Ishikawa (cell line): ENCODE measurements at regions not wholly inside any gene's neighbourhood (a gene's known extent, or its start where the extent isn't known, plus 50 kb on each side); places are given as distances from the start of the nearest gene placed in this dataset.

Experiments
- CEBPB ChIP-seq: IDR thresholded peaks from 2 replicates; pipeline ENCODE4 v1.6.1; 2012
- CREB1 ChIP-seq: IDR thresholded peaks from 2 replicates; pipeline ENCODE4 v1.6.1; 2012; ENCODE audit warnings: low read depth
- EGR1 ChIP-seq: IDR thresholded peaks from 2 replicates; pipeline ENCODE4 v1.6.1; 2012
- EP300 ChIP-seq: IDR thresholded peaks from 2 replicates; pipeline ENCODE4 v1.6.1; 2012; ENCODE audit warnings: borderline replicate concordance
- FOXM1 ChIP-seq: IDR thresholded peaks from 2 replicates; pipeline ENCODE4 v1.6.1; 2012; ENCODE audit warnings: low read depth, borderline replicate concordance
- NFIC ChIP-seq: IDR thresholded peaks from 2 replicates; pipeline ENCODE4 v1.6.1; 2012
- RAD21 ChIP-seq: IDR thresholded peaks from 2 replicates; pipeline ENCODE4 v1.6.1; 2012; ENCODE audit warnings: low read depth
- TAF1 ChIP-seq: IDR thresholded peaks from 2 replicates; pipeline ENCODE4 v1.6.1; 2012; ENCODE audit warnings: low read depth, mild to moderate bottlenecking
- TCF12 ChIP-seq: IDR thresholded peaks from 2 replicates; pipeline ENCODE4 v1.6.1; 2012; ENCODE audit warnings: low read depth
- TEAD4 ChIP-seq: IDR thresholded peaks from 2 replicates; pipeline ENCODE4 v1.6.1; 2012
- YY1 ChIP-seq: IDR thresholded peaks from 2 replicates; pipeline ENCODE4 v1.6.1; 2012; ENCODE audit warnings: low read depth
- ZBTB7A ChIP-seq: IDR thresholded peaks from 2 replicates; pipeline ENCODE4 v1.6.1; 2012; ENCODE audit warnings: low read depth
- TF ChIP-seq, protein P1 (sequence below): IDR thresholded peaks from 2 replicates; pipeline ENCODE4 v1.6.1; 2012
- TF ChIP-seq, protein P2 (sequence below): IDR thresholded peaks from 2 replicates; pipeline ENCODE4 v1.6.1; 2012
- TF ChIP-seq, protein P3 (sequence below): IDR thresholded peaks from 2 replicates; pipeline ENCODE4 v1.6.1; 2012; ENCODE audit warnings: low read depth, mild to moderate bottlenecking

DNA sequence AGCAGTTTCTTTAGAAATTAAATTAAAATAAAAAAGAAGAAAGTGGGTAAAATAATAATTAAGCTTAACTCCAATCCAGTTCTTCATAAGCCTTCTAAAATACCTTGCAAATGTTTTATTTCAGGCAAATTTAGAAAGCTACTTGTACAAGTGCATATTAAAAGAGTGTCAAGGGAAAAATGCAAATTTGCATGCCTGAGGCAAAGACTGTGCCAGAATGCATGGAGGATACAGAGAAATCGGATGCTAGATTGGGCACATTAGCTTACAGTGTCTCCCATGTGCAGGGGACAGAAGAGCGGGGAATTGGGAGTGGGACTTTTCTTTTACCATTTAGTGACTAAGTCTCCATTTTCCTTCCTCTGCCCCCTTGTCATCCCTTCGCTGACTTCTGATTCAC lies 173.0 kb upstream of the NWD2 start:
- TF ChIP-seq CEBPB: no peak
- TF ChIP-seq RAD21: no peak
- TF ChIP-seq FOXM1: no peak
- no peak for TF ChIP-seq TCF12
- no peak for TF ChIP-seq EGR1
- TF ChIP-seq YY1: no peak

DNA sequence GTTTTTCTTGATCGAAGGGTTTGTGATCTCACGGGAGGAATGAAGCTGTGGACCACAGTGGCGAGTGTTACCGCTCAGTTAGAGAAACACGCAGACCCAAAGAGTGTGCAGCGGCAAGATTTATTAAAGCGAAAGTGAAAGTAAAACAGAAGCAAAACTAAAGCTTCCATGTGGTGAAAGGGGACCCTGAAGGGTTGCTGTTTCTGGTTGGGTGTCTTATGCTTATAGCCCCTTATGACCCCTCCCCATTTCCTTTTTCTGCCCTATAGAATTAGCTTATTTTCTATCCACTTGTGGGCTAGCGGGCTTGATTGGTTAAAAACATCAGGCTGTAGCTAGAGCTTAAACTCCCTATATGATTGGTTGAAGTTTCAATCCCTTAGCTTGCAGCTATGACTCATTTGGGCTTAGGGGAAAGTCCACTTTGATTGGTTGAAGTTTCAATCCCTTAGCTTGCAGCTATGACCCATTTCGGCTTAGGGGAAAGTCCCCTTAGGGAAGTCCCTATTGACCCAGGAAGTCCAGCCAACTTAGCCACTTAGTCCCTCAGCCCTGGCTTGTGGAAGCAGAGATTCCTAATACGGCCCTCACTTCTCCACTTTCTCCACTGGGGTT lies 171.2 kb upstream of the NWD2 start:
- no peak for TF ChIP-seq TCF12
- TF ChIP-seq, protein P1, sequence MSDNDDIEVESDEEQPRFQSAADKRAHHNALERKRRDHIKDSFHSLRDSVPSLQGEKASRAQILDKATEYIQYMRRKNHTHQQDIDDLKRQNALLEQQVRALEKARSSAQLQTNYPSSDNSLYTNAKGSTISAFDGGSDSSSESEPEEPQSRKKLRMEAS: no peak
- TF ChIP-seq, protein P2, sequence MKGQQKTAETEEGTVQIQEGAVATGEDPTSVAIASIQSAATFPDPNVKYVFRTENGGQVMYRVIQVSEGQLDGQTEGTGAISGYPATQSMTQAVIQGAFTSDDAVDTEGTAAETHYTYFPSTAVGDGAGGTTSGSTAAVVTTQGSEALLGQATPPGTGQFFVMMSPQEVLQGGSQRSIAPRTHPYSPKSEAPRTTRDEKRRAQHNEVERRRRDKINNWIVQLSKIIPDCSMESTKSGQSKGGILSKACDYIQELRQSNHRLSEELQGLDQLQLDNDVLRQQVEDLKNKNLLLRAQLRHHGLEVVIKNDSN: no peak
- no peak for TF ChIP-seq CEBPB
- no peak for TF ChIP-seq CREB1
- TF ChIP-seq FOXM1: no peak
- no peak for TF ChIP-seq NFIC
- no peak for TF ChIP-seq YY1
- TF ChIP-seq EGR1: no peak

DNA sequence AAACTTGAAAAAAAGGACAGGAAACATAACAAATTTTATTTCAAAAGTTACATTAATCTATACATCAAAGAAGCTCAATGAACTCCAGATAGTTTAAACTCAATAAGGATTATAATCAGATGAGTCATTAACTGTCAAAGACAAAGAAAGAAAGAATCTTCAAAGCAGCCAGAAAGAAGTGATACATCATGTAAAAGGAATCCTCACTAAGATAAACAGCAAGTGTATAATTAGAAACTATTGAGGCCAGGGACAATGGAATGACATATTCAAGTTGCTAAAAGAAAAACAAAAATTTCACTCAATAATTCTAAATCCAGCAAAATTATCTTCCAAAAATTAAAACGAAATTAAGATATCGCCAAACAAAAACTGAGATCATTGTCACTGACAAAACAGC lies 161.6 kb upstream of the NWD2 start:
- TF ChIP-seq TAF1 (no peak), ZBTB7A (no peak), RAD21 (no peak), EGR1 (no peak)
- TF ChIP-seq, protein P3, sequence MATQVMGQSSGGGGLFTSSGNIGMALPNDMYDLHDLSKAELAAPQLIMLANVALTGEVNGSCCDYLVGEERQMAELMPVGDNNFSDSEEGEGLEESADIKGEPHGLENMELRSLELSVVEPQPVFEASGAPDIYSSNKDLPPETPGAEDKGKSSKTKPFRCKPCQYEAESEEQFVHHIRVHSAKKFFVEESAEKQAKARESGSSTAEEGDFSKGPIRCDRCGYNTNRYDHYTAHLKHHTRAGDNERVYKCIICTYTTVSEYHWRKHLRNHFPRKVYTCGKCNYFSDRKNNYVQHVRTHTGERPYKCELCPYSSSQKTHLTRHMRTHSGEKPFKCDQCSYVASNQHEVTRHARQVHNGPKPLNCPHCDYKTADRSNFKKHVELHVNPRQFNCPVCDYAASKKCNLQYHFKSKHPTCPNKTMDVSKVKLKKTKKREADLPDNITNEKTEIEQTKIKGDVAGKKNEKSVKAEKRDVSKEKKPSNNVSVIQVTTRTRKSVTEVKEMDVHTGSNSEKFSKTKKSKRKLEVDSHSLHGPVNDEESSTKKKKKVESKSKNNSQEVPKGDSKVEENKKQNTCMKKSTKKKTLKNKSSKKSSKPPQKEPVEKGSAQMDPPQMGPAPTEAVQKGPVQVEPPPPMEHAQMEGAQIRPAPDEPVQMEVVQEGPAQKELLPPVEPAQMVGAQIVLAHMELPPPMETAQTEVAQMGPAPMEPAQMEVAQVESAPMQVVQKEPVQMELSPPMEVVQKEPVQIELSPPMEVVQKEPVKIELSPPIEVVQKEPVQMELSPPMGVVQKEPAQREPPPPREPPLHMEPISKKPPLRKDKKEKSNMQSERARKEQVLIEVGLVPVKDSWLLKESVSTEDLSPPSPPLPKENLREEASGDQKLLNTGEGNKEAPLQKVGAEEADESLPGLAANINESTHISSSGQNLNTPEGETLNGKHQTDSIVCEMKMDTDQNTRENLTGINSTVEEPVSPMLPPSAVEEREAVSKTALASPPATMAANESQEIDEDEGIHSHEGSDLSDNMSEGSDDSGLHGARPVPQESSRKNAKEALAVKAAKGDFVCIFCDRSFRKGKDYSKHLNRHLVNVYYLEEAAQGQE: no peak
- TF ChIP-seq, protein P2: no peak

DNA sequence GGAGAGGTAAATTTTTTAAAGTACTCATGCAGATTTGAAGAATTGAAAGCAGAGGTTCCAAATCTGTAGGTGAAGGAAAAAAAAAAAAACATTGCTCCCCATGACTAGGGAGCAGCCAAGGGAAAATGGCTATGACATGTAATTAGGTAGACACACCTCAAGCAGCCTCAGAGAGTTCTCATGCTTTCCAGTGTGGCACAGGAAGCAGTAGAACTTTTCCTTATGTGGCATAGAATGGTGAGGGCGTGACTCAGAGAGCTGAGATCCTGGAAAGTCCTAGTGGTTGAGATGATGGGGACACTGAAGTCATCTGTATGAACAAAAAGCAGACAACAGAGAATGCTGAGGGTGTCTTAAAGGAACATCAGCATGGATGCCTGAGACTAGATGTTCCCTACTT lies 148.6 kb upstream of the NWD2 start:
- TF ChIP-seq, protein P3: no peak
- TF ChIP-seq ZBTB7A (no peak), YY1 (no peak)

DNA sequence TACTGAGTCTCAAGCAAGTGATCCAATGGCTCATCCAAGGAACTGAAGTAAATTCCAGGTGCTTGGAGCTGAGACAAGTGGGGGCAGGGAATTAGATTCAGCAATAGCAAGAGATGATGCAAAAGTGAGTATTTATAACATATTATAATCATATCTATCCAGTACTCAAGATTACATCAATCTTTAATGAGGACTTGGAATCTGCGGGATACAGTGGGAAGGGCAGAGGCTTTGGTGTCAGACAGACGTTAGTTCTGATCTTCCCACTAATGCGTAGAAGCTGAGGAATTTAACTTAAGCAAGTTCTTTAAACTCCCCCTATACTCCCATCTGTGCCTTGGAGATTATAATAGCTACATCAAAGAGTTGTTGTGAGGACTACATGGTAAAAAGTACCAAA lies 143.4 kb upstream of the NWD2 start:
- TF ChIP-seq CREB1 (no peak), TAF1 (no peak), NFIC (no peak)
- TF ChIP-seq, protein P1: no peak

DNA sequence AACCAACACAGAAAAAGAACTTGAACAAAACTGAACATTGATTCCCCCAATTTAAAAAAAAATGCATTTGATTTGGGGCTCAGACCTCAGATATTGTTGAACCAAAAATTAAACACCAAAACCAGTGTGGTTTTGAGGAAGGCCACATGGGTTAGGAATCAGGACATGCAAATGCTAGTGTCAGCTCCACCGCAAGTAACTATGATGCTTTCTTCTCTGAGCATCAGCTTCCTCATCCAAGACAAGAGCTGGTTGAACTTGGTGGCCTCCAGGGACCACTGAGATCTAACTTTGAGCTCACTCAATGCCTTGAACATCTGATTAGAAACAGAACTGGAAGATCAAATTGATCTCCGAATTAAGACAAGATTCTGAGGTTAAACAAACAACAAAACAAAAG lies 142.9 kb upstream of the NWD2 start:
- TF ChIP-seq CEBPB: no peak
- TF ChIP-seq FOXM1: no peak
- TF ChIP-seq, protein P2: no peak
- TF ChIP-seq, protein P3: no peak
- TF ChIP-seq CREB1: no peak
- no peak for TF ChIP-seq EGR1
- TF ChIP-seq, protein P1: no peak
- no peak for TF ChIP-seq TAF1
- no peak for TF ChIP-seq TEAD4
- no peak for TF ChIP-seq ZBTB7A
- no peak for TF ChIP-seq RAD21
- TF ChIP-seq YY1: no peak
- no peak for TF ChIP-seq TCF12
- TF ChIP-seq EP300: no peak
- TF ChIP-seq NFIC: no peak
